ENCODE measurements at regions not wholly inside any gene's neighbourhood (a gene's known extent, or its start where the extent isn't known, plus 50 kb on each side); places are given as distances from the start of the nearest gene placed in this dataset.

DNA sequence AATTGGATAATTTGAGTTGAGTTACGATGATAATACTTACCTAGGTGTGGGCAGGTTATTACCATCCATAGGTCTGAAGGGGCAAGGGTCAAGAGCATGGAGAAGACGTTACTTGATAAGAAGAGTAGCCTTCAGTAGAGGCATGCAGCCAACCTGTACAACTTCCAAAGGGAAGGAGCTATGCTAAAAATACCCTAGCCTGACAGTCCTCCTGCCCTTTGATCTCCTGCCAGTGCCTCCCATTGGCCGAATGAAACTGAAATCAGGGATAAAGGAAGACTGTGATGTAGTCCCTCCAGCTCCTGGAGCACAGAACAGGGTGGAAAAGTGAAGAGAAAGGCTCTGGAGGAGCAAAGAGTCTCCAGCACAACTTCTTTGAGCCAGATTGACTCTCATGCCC, 487.4 kb downstream of the ADCYAP1 start:
- no peak overlapping the region for H3K4me3 ChIP-seq (ENCODE audit: control insufficient read depth, low read depth, low read length)
- DNase-seq (ENCODE audit: low read depth) = no peak
- TF ChIP-seq, protein P1, sequence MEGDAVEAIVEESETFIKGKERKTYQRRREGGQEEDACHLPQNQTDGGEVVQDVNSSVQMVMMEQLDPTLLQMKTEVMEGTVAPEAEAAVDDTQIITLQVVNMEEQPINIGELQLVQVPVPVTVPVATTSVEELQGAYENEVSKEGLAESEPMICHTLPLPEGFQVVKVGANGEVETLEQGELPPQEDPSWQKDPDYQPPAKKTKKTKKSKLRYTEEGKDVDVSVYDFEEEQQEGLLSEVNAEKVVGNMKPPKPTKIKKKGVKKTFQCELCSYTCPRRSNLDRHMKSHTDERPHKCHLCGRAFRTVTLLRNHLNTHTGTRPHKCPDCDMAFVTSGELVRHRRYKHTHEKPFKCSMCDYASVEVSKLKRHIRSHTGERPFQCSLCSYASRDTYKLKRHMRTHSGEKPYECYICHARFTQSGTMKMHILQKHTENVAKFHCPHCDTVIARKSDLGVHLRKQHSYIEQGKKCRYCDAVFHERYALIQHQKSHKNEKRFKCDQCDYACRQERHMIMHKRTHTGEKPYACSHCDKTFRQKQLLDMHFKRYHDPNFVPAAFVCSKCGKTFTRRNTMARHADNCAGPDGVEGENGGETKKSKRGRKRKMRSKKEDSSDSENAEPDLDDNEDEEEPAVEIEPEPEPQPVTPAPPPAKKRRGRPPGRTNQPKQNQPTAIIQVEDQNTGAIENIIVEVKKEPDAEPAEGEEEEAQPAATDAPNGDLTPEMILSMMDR (IDR thresholded peaks at IDR 0.05; ENCODE audit: control insufficient read depth, insufficient read depth, low read depth, low read length, missing control alignments) = no peak

DNA sequence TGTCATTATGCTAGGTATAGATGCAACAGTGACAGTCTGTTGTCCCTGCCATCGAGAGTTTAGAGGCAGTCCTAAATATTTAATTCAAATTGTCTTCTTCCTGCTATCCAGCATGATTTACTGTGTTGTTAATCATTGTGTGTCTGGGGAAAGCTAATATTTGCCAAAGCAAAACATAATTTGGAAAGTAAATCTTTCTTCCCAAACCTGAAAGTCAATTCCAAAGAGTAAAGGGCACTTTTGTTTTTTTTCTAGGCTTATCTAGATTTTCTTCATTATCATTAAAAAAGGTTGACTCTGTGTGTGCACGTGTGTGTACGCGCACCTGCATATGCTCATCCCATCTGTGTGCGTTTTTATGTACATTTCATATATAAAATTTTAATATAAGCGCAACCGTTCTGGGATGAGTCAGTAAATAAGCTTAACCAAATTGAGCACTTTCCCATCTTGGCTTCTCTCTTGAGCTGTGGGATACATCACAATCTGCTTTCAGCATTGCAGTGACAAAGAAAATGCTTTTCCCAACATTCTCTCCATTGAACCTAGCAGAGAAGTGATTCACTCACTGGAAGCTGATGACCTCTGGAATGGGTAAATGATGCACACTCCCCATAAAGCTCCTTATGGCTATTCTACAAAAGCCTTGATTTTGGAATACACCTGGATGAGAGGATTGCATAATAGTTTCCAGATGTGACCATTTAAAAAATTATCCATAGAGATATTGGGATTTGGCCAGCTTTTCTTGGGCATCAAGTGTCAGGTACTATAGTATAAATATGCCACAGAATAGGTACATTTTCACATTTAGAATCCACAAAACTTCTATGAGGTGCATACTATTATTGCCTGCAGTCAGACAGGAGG, 488.4 kb downstream of the ADCYAP1 start:
- no peak overlapping the region for H3K4me3 ChIP-seq (ENCODE audit: control insufficient read depth, low read depth, low read length)
- DNase-seq (ENCODE audit: low read depth) = no peak
- TF ChIP-seq, protein P1 (IDR thresholded peaks at IDR 0.05; ENCODE audit: control insufficient read depth, insufficient read depth, low read depth, low read length, missing control alignments) = no peak

GRCh38 chr18:1393929-1394328, 489.3 kb downstream of the ADCYAP1 start:
- no peak for DNase-seq (ENCODE audit: low read depth)
- TF ChIP-seq, protein P1 (IDR thresholded peaks at IDR 0.05; ENCODE audit: control insufficient read depth, insufficient read depth, low read depth, low read length, missing control alignments) = no peak

DNA sequence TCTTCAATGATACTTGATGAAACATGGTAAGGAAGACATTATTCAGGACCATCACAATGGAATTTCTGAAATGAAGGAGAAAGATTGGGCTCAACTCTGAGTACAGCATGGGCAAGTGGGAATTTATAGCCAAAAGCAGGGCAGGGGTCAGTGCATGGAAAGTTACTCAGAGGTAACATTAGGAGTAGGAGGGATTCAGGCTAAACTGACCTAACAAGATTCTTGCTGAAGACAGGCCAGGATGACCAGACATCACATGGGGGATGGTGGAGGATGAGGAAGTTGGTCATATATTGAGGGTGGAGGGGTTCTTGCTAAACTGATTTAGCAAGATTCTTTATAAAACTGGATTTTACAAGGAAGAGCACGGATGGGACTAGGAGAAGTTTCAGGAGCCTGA, 489.8 kb downstream of the ADCYAP1 start:
- no peak for DNase-seq (ENCODE audit: low read depth)
- no peak overlapping the region for H3K4me3 ChIP-seq (ENCODE audit: control insufficient read depth, low read depth, low read length)
- TF ChIP-seq, protein P1 (IDR thresholded peaks at IDR 0.05; ENCODE audit: control insufficient read depth, insufficient read depth, low read depth, low read length, missing control alignments) = no peak

More at GRCh38 chr18:1393929-1394328, 489.3 kb downstream of the ADCYAP1 start:
- H3K4me3 ChIP-seq (ENCODE audit: control insufficient read depth, low read depth, low read length) = no peak overlapping the region

DNA sequence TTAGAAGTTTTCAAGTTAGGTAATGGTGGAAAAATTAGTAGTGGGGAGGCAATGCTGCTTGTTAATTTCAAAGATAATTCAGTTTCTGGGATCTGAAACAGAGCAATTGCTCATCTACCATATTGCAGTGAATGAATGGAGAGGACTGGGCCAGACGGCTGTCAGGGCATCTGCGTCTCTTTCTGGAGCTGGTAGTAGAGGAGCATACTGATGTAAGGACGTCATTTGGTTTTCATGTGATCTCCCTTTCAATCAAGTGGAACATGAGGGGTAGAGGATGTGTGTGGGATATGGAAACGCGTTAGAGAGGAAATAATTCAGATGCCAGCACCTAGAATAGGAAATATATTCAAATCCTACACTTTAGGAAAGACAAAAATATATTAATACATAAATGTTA, 490.3 kb downstream of the ADCYAP1 start:
- TF ChIP-seq, protein P1 (IDR thresholded peaks at IDR 0.05; ENCODE audit: control insufficient read depth, insufficient read depth, low read depth, low read length, missing control alignments) = no peak
- no peak for DNase-seq (ENCODE audit: low read depth)
- no peak overlapping the region for H3K4me3 ChIP-seq (ENCODE audit: control insufficient read depth, low read depth, low read length)

DNA sequence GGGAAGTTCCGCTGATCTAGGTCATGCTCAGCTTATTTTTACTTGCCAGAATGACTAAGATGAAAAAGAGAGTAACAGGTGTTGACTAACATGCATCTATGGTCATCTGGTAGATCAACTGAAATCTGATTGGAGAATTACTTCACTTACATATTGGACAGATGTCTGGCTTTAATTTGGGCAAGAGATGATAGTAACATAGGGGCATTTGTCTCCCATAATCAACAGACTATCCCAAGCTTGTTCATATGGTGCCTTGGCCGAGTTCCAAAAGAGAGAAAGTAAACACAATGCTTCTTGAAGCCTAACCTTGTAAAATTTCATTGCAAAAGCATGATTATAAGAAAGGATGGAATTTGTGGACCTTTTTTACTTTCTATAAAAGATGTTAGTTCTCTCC, 503.7 kb downstream of the ADCYAP1 start:
- H3K4me3 ChIP-seq (ENCODE audit: control insufficient read depth, low read depth, low read length) = no peak overlapping the region
- TF ChIP-seq, protein P1 (IDR thresholded peaks at IDR 0.05; ENCODE audit: control insufficient read depth, insufficient read depth, low read depth, low read length, missing control alignments) = no peak
- no peak for DNase-seq (ENCODE audit: low read depth)

Data from AG09309 (cell line).